ENCODE measurements at regions not wholly inside any gene's neighbourhood (a gene's known extent, or its start where the extent isn't known, plus 50 kb on each side); places are given as distances from the start of the nearest gene placed in this dataset.

- no peaks in the 10 kb centered on the region for H4K20me1 ChIP-seq (replicated peaks in 1 of 2; ENCODE audit: control insufficient read depth in 1 of 2, insufficient read depth in 2 of 2, low read length in 2 of 2)
Observed at GRCh38 chr10:35942057-35942456, 300.0 kb upstream of the FZD8 start.

More at GRCh38 chr10:35942057-35942456, 300.0 kb upstream of the FZD8 start:
- H3K23me2 ChIP-seq (ENCODE audit: low read depth, low read length) = no peaks in the 10 kb centered on the region
- H3K4me2 ChIP-seq (ENCODE audit: insufficient read depth in 1 of 2, low read depth in 2 of 2, low read length in 2 of 2) = no peak overlapping the region
- POLR2A ChIA-PET (ENCODE audit: partially characterized antibody) = no interaction called here
- no peak overlapping the region for H3K4me3 ChIP-seq (ENCODE audit: extremely low read depth in 1 of 4, insufficient read depth in 2 of 4, low read depth in 3 of 4, low read length in 4 of 4)
- no peaks in the 10 kb centered on the region for H3K79me2 ChIP-seq (ENCODE audit: control insufficient read depth in 1 of 2, insufficient read depth in 2 of 2, low read length in 2 of 2)
- H3K18ac ChIP-seq (ENCODE audit: extremely low read depth, low read length) = no peak overlapping the region
- H3K36me3 ChIP-seq (ENCODE audit: control insufficient read depth in 2 of 4, insufficient read depth in 4 of 4, low read length in 3 of 4) = no peaks in the 10 kb centered on the region
- no peak overlapping the region for H2BK20ac ChIP-seq (ENCODE audit: low read length)
- no peaks in the 10 kb centered on the region for H3K9me3 ChIP-seq (ENCODE audit: insufficient read depth in 2 of 2, low read depth in 1 of 2, low read length in 1 of 2)
- H3K56ac ChIP-seq (replicated peaks; ENCODE audit: insufficient read length, low read depth, low read length) = no peak overlapping the region
- no peak overlapping the region for H4K91ac ChIP-seq (replicated peaks; ENCODE audit: insufficient read length, low read length)
- H2BK12ac ChIP-seq (ENCODE audit: low read depth, low read length) = no peak overlapping the region
- H3K4me1 ChIP-seq (replicated peaks in 1 of 4; ENCODE audit: control insufficient read depth in 3 of 4, insufficient read depth in 4 of 4, low read length in 3 of 4) = peaks cover 0 to 8% (median 3%) of the 10 kb centered on the region in 4 experiments; a peak in 3 of 7 replicates
- TF ChIP-seq RNF2 (IDR thresholded peaks at IDR 0.05; ENCODE audit: borderline replicate concordance, low read depth, low read length, missing control alignments, poor library complexity, severe bottlenecking) = no peak
- TF ChIP-seq MAFK (IDR thresholded peaks at IDR 0.05; ENCODE audit: low read depth, low read length) = no peak
- no peak for TF ChIP-seq SAP30 (IDR thresholded peaks at IDR 0.05; ENCODE audit: insufficient read depth, insufficient replicate concordance, low read length)
- no peak for TF ChIP-seq TAF1 (IDR thresholded peaks at IDR 0.05; ENCODE audit: low read depth, low read length)
- no peak for TF ChIP-seq BACH1 (IDR thresholded peaks at IDR 0.05; ENCODE audit: low read length)
- no peak for TF ChIP-seq CREB1 (IDR thresholded peaks at IDR 0.05)
- TF ChIP-seq GABPA (IDR thresholded peaks at IDR 0.05; ENCODE audit: borderline replicate concordance, insufficient read depth, low read length) = no peak
- TF ChIP-seq TBP (IDR thresholded peaks at IDR 0.05; ENCODE audit: low read depth, low read length) = no peak
- TF ChIP-seq ASH2L (IDR thresholded peaks at IDR 0.05; ENCODE audit: low read length) = no peak
- no peak for TF ChIP-seq BRCA1 (IDR thresholded peaks at IDR 0.05; ENCODE audit: low read depth, low read length)
- no peak overlapping the region for H3K9ac ChIP-seq (replicated peaks in 1 of 4; ENCODE audit: extremely low read depth in 1 of 4, low read depth in 3 of 4, low read length in 3 of 4)
- H2BK120ac ChIP-seq (replicated peaks; ENCODE audit: low read depth, low read length) = no peak overlapping the region
- no peak overlapping the region for H3K27ac ChIP-seq (ENCODE audit: low read depth, low read length)
- no peak overlapping the region for H2AFZ ChIP-seq (ENCODE audit: low read length)
- no peak overlapping the region for H3K14ac ChIP-seq (ENCODE audit: insufficient read length)
- no peak overlapping the region for H3K4ac ChIP-seq (replicated peaks; ENCODE audit: insufficient read length, low read depth, low read length)
- H2AK5ac ChIP-seq (ENCODE audit: low read depth, low read length) = no peak overlapping the region
- WGBS, 2 experiments (ENCODE audit: extremely low coverage in 1 of 2, insufficient coverage in 1 of 2, insufficient read length in 1 of 2, insufficient replicate concordance in 2 of 2, low coverage in 1 of 2, low lambda C conversion rate in 2 of 2, missing lambda C conversion rate in 1 of 2) = 91% methylated on average over 3 of the region's 3 CpGs; no CpG with 5 or more reads in 1 of the 2 experiments
- no peak for FAIRE-seq
- no peak overlapping the region for H4K8ac ChIP-seq (ENCODE audit: extremely low read depth, insufficient read depth, low read length)
- H2BK15ac ChIP-seq (ENCODE audit: low read length) = no peak overlapping the region
- H3K79me1 ChIP-seq (ENCODE audit: low read depth, low read length) = no peaks in the 10 kb centered on the region
- DNase-seq (ENCODE audit: low read depth in 1 of 2, low spot score in 2 of 2) = no peak
- no peaks in the 10 kb centered on the region for H3K27me3 ChIP-seq (replicated peaks in 1 of 4; ENCODE audit: control insufficient read depth in 3 of 4, extremely low read depth in 1 of 4, insufficient read depth in 3 of 4, low read length in 3 of 4)
- CTCF ChIA-PET (ENCODE audit: partially characterized antibody) = interaction anchor here (1.2 kb wide), 1 partner anchor 161 kb away, joined by 3 read pairs; no protein-coding TSS in a partner anchor
- H2BK5ac ChIP-seq (ENCODE audit: low read depth, low read length) = no peak overlapping the region
- no peak overlapping the region for H4K5ac ChIP-seq (ENCODE audit: insufficient read length, low read depth, low read length)
- no peak overlapping the region for H3K23ac ChIP-seq (ENCODE audit: insufficient read length)
